H1 (cell line): ENCODE measurements at regions not wholly inside any gene's neighbourhood (a gene's known extent, or its start where the extent isn't known, plus 50 kb on each side); places are given as distances from the start of the nearest gene placed in this dataset.

Experiments
- CTCF ChIA-PET: fragments of 300-600 bp; sonication (Branson Sonifier 250); formaldehyde crosslinking; loops from one replicate; lab custom pipeline; 2021; ENCODE audit not compliant: partially characterized antibody; lab: Charles Lee
- POLR2A ChIA-PET: fragments of 300-600 bp; sonication (Branson Sonifier 250); formaldehyde crosslinking; loops from one replicate; lab custom pipeline; 2021; ENCODE audit warnings: inconsistent platforms; ENCODE audit not compliant: partially characterized antibody; lab: Charles Lee
- DNase-seq, 2 experiments: peaks; one replicate each; pipeline versions ENCODE4 v3.0.0 to v3.0.0-alpha.2; 2010 to 2022; ENCODE audit warnings: low spot score in 2 of 2, low read depth in 1 of 2, mixed read lengths in 1 of 2
- FAIRE-seq: peaks from 2 replicates; lab custom pipeline; 2011; peaks lifted over from hg19 to GRCh38; lab: Jason Lieb, UNC
- H2AFZ ChIP-seq: 2 replicates; pipeline ENCODE4 v1.8.1; 2012; ENCODE audit warnings: low read length, inconsistent platforms
- H2AK5ac ChIP-seq: 2 replicates; pipeline ENCODE4 v1.6.1; 2013; ENCODE audit warnings: low read depth, low read length
- H2BK120ac ChIP-seq: replicated peaks from 2 replicates; pipeline ENCODE3; 2013; ENCODE audit warnings: low read depth, low read length, inconsistent platforms
- H2BK12ac ChIP-seq: 2 replicates; pipeline ENCODE4 v1.6.1; 2013; ENCODE audit warnings: low read depth, low read length
- H2BK15ac ChIP-seq: 2 replicates; pipeline ENCODE4 v1.6.1; 2013; ENCODE audit warnings: low read length
- H2BK20ac ChIP-seq: 2 replicates; pipeline ENCODE4 v1.6.1; 2013; ENCODE audit warnings: low read length
- H2BK5ac ChIP-seq: 2 replicates; pipeline ENCODE4 v1.6.1; 2013; ENCODE audit warnings: low read depth, low read length
- H3K14ac ChIP-seq: 2 replicates; pipeline ENCODE4 v1.6.1; 2013; ENCODE audit warnings: inconsistent platforms; ENCODE audit not compliant: insufficient read length
- H3K18ac ChIP-seq: 2 replicates; pipeline ENCODE4 v1.6.1; 2013; ENCODE audit warnings: low read length; ENCODE audit errors: extremely low read depth
- H3K23ac ChIP-seq: 2 replicates; pipeline ENCODE4 v1.6.1; 2013; ENCODE audit warnings: inconsistent platforms; ENCODE audit not compliant: insufficient read length
- H3K23me2 ChIP-seq: 2 replicates; pipeline ENCODE4 v1.6.1; 2013; ENCODE audit warnings: low read depth, low read length
- H3K27ac ChIP-seq: 2 replicates; pipeline ENCODE4 v1.6.1; 2011; ENCODE audit warnings: low read depth, low read length, inconsistent platforms
- H3K27me3 ChIP-seq, 4 experiments: replicated peaks in 1 of 4; 1 replicate in 1 of 4; 2 replicates in 3 of 4; pipeline versions ENCODE4 v1.6.1 to v1.8.1; 2011 to 2013; ENCODE audit warnings: low read length in 3 of 4, mild to moderate bottlenecking in 3 of 4, inconsistent platforms in 2 of 4, mixed read lengths in 2 of 4, moderate library complexity in 1 of 4; ENCODE audit not compliant: control insufficient read depth in 3 of 4, insufficient read depth in 3 of 4; ENCODE audit errors: extremely low read depth in 1 of 4
- H3K36me3 ChIP-seq, 4 experiments: 2 replicates each; pipeline versions ENCODE4 v1.6.1 to v1.8.1; 2011 to 2013; ENCODE audit warnings: mild to moderate bottlenecking in 4 of 4, low read length in 3 of 4, moderate library complexity in 2 of 4, control low read depth in 1 of 4, inconsistent platforms in 1 of 4; ENCODE audit not compliant: insufficient read depth in 4 of 4, control insufficient read depth in 2 of 4
- H3K4ac ChIP-seq: replicated peaks from 2 replicates; pipeline ENCODE3; 2013; ENCODE audit warnings: low read length, low read depth, mixed read lengths, inconsistent platforms; ENCODE audit not compliant: insufficient read length
- H3K4me1 ChIP-seq, 4 experiments: replicated peaks in 1 of 4; 1 replicate in 1 of 4; 2 replicates in 3 of 4; pipeline versions ENCODE4 v1.6.1 to v1.8.1; 2011 to 2013; ENCODE audit warnings: low read length in 3 of 4, inconsistent platforms in 2 of 4, mixed read lengths in 1 of 4; ENCODE audit not compliant: insufficient read depth in 4 of 4, control insufficient read depth in 3 of 4
- H3K4me2 ChIP-seq, 2 experiments: 2 replicates each; pipeline versions ENCODE4 v1.6.1 to v1.8.1; 2011 to 2013; ENCODE audit warnings: low read depth in 2 of 2, low read length in 2 of 2, control low read depth in 1 of 2, inconsistent platforms in 1 of 2, mild to moderate bottlenecking in 1 of 2; ENCODE audit not compliant: insufficient read depth in 1 of 2
- H3K4me3 ChIP-seq, 4 experiments: fragments of 200-600, 300-600 bp in 1 of 4; sonication (generic), shearing (Covaris generic), sonication (Bioruptor Twin) in 1 of 4; 2 replicates each; pipeline versions ENCODE4 v1.5.1 to v1.8.1; 2011 to 2016; ENCODE audit warnings: low read length in 4 of 4, low read depth in 3 of 4, control low read depth in 2 of 4, inconsistent platforms in 2 of 4, mild to moderate bottlenecking in 2 of 4, mixed read lengths in 1 of 4, moderate library complexity in 1 of 4; ENCODE audit not compliant: insufficient read depth in 2 of 4; ENCODE audit errors: extremely low read depth in 1 of 4
- H3K56ac ChIP-seq: replicated peaks from 2 replicates; pipeline ENCODE3; 2013; ENCODE audit warnings: low read depth, mild to moderate bottlenecking, mixed read lengths, low read length, inconsistent platforms; ENCODE audit not compliant: insufficient read length
- H3K79me1 ChIP-seq: 2 replicates; pipeline ENCODE4 v1.6.1; 2013; ENCODE audit warnings: low read depth, low read length, control low read depth
- H3K79me2 ChIP-seq, 2 experiments: 2 replicates each; pipeline versions ENCODE4 v1.6.1 to v1.8.1; 2012 to 2013; ENCODE audit warnings: low read length in 2 of 2, mild to moderate bottlenecking in 2 of 2, inconsistent platforms in 1 of 2; ENCODE audit not compliant: insufficient read depth in 2 of 2, control insufficient read depth in 1 of 2
- H3K9ac ChIP-seq, 4 experiments: replicated peaks in 1 of 4; 1 replicate in 1 of 4; 2 replicates in 3 of 4; pipeline versions ENCODE4 v1.6.1 to v1.8.1; 2011 to 2013; ENCODE audit warnings: low read depth in 3 of 4, low read length in 3 of 4, control low read depth in 2 of 4, mild to moderate bottlenecking in 2 of 4, moderate library complexity in 2 of 4, inconsistent platforms in 1 of 4; ENCODE audit errors: extremely low read depth in 1 of 4
- H3K9me3 ChIP-seq, 2 experiments: 2 replicates each; pipeline versions ENCODE4 v1.6.1 to v1.8.1; 2012 to 2013; ENCODE audit warnings: mild to moderate bottlenecking in 2 of 2, moderate library complexity in 2 of 2, control low read depth in 1 of 2, inconsistent platforms in 1 of 2, low read depth in 1 of 2, low read length in 1 of 2, mixed read lengths in 1 of 2; ENCODE audit not compliant: insufficient read depth in 2 of 2
- H4K20me1 ChIP-seq, 2 experiments: replicated peaks in 1 of 2; 2 replicates each; pipeline versions ENCODE3 to v1.8.1; 2011 to 2013; ENCODE audit warnings: inconsistent platforms in 2 of 2, low read length in 2 of 2, mild to moderate bottlenecking in 1 of 2; ENCODE audit not compliant: insufficient read depth in 2 of 2, control insufficient read depth in 1 of 2
- H4K5ac ChIP-seq: 2 replicates; pipeline ENCODE4 v1.6.1; 2013; ENCODE audit warnings: low read length, low read depth, mixed read lengths, inconsistent platforms; ENCODE audit not compliant: insufficient read length
- H4K8ac ChIP-seq: 2 replicates; pipeline ENCODE4 v1.8.0; 2013; ENCODE audit warnings: mild to moderate bottlenecking, moderate library complexity, low read length, inconsistent platforms; ENCODE audit not compliant: insufficient read depth; ENCODE audit errors: extremely low read depth
- H4K91ac ChIP-seq: replicated peaks from 2 replicates; pipeline ENCODE3; 2013; ENCODE audit warnings: low read length, mixed read lengths, inconsistent platforms; ENCODE audit not compliant: insufficient read length
- JUND ChIP-seq: IDR thresholded peaks from 2 replicates; pipeline ENCODE4 v1.6.1; 2011; ENCODE audit warnings: mild to moderate bottlenecking, improper control_type of control experiment, low read length
- SUZ12 ChIP-seq: fragments of 200-600 bp; sonication (generic); IDR thresholded peaks from 2 replicates; pipeline ENCODE4 v1.6.1; 2012; ENCODE audit warnings: mild to moderate bottlenecking, inconsistent platforms, low read length, moderate library complexity, mixed read lengths
- WGBS, 2 experiments: shearing (Covaris generic) in 1 of 2; methylation state at CpG; one replicate each; pipeline versions ENCODE4 v1.1.6 to v1.1.7; 2013 to 2015; ENCODE audit warnings: low lambda C conversion rate in 2 of 2, mixed read lengths in 2 of 2, inconsistent platforms in 1 of 2, low coverage in 1 of 2, missing lambda C conversion rate in 1 of 2; ENCODE audit not compliant: insufficient replicate concordance in 2 of 2, insufficient coverage in 1 of 2, insufficient read length in 1 of 2; ENCODE audit errors: extremely low coverage in 1 of 2, missing lambda C conversion rate in 1 of 2; 5-methylcytosine and 5-hydroxymethylcytosine counted together

DNA sequence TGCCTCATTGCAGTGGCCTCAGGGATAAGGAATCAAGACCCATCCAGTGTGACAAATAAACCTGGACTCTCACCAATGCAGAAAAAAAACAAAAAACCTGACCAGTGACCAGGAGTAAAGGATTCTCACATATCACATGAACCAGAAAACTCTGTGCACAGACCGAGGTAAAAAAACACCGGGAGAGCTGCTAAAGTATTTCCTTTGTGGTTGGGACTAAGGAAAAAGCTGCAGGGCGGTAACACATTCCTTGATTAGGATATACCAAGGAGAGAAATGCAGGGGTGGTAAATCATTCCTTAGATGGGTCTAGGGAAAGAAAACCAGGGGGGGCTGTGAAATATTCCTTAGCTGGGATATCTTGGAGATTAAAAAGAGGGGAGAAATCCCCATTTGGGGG lies 64.8 kb upstream of the ZNF85 start:
- Histone ChIP-seq H3K23me2 (no peaks in the 10 kb centered on the region; the same call in 1 of the 2 replicates), H3K9me3 (peaks cover 3 to 4% of the 10 kb centered on the region in 2 experiments; a peak in 2 of 4 replicates), H2BK5ac (no peak overlapping the region), H2AK5ac (no peak overlapping the region), H3K79me1 (no peaks in the 10 kb centered on the region), H3K27ac (peak overlapping the region; percentile 55; the same call in 1 of the 2 replicates), H3K4me1 (peaks cover 0 to 2% (median 0%) of the 10 kb centered on the region in 4 experiments; a peak in 3 of 7 replicates), H2BK120ac (no peak overlapping the region), H4K8ac (no peak overlapping the region), H2BK20ac (no peak overlapping the region), H3K27me3 (no peaks in the 10 kb centered on the region), H2BK12ac (no peak overlapping the region), H3K9ac (no peak overlapping the region), H3K56ac (no peak overlapping the region), H3K4me2 (peak overlapping the region; percentile 34 to 55), H4K20me1 (no peaks in the 10 kb centered on the region), H3K4ac (no peak overlapping the region), H3K23ac (no peak overlapping the region), H3K14ac (no peak overlapping the region), H3K18ac (no peak overlapping the region), H2AFZ (peak overlapping the region; percentile 88), H4K5ac (no peak overlapping the region), H2BK15ac (no peak overlapping the region), H3K4me3 (peak overlapping the region in 3 of 4 experiments; percentile 3 to 47 (median 10); a peak in 4 of 8 replicates), H4K91ac (no peak overlapping the region), H3K36me3 (no peaks in the 10 kb centered on the region), H3K79me2 (no peaks in the 10 kb centered on the region)
- DNase-seq = peak in 1 of 2 experiments; percentile 45
- FAIRE-seq = peak; percentile 58
- 34% methylated on average over 3 of the region's 3 CpGs; no CpG with 5 or more reads in 1 of the 2 experiments for WGBS, 2 experiments
- no peak for TF ChIP-seq SUZ12
- TF ChIP-seq JUND = 0 out of 2 replicates have a peak, but pooled peaks have one; percentile 12
- CTCF ChIA-PET = interaction anchor here (0.8 kb wide), 1 partner anchor 90 kb away, joined by 3 read pairs; no protein-coding TSS in a partner anchor
- POLR2A ChIA-PET = interaction anchor here (1.4 kb wide), 1 partner anchor 65 kb away, joined by 4 read pairs; the partner anchor contains the start of gene ZNF85
